ENCODE measurements at regions not wholly inside any gene's neighbourhood (a gene's known extent, or its start where the extent isn't known, plus 50 kb on each side); places are given as distances from the start of the nearest gene placed in this dataset.

GRCh38 chr2:30356776-30357175 is 90.3 kb upstream of the LCLAT1 start:
- Histone ChIP-seq H3K27ac (no peak overlapping the region), H3K4me1 (peaks cover 7 to 25% (median 14%) of the 10 kb centered on the region in 3 donors), H3K9me3 (no peaks in the 10 kb centered on the region), H3K36me3 (no peaks in the 10 kb centered on the region), H3K4me3 (no peak overlapping the region), H3K27me3 (no peaks in the 10 kb centered on the region)
- 87 to 89% methylated on average over 5 to 6 of the region's 6 CpGs for WGBS, 2 donors
- TF ChIP-seq POLR2A (IDR thresholded peaks at IDR 0.05): no peak
- TF ChIP-seq, protein P1, sequence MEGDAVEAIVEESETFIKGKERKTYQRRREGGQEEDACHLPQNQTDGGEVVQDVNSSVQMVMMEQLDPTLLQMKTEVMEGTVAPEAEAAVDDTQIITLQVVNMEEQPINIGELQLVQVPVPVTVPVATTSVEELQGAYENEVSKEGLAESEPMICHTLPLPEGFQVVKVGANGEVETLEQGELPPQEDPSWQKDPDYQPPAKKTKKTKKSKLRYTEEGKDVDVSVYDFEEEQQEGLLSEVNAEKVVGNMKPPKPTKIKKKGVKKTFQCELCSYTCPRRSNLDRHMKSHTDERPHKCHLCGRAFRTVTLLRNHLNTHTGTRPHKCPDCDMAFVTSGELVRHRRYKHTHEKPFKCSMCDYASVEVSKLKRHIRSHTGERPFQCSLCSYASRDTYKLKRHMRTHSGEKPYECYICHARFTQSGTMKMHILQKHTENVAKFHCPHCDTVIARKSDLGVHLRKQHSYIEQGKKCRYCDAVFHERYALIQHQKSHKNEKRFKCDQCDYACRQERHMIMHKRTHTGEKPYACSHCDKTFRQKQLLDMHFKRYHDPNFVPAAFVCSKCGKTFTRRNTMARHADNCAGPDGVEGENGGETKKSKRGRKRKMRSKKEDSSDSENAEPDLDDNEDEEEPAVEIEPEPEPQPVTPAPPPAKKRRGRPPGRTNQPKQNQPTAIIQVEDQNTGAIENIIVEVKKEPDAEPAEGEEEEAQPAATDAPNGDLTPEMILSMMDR (IDR thresholded peaks at IDR 0.05): no peak
- no peak for DNase-seq
- intact Hi-C loops (cut with DNase I): no loop called here

DNA sequence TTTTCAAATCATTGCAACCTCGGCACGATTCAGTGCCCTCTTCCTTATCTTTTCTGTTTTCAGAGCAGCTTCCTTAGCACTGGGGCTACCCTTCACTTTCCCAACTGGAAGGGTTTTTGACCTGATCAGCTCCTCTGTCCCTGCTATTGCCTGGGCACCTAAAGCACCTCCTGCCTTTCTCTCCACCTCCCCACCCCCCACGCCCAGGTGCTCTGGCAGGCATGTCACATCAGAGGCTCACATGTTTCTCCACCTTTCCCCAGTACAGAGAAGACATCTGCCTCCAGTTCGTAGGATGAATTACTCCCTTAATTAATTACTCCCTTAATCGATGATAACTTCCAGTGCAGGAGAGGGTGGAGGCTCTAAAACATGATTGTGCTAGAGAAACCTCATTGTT is 88.7 kb upstream of the LCLAT1 start:
- Histone ChIP-seq H3K4me3 (no peak overlapping the region), H3K27me3 (no peaks in the 10 kb centered on the region), H3K9me3 (no peaks in the 10 kb centered on the region), H3K36me3 (no peaks in the 10 kb centered on the region), H3K27ac (no peak overlapping the region), H3K4me1 (peaks cover 11 to 41% (median 25%) of the 10 kb centered on the region in 3 donors)
- WGBS, 2 donors: 65 to 86% methylated on average over 3 to 5 of the region's 5 CpGs
- TF ChIP-seq, protein P1 (IDR thresholded peaks at IDR 0.05): no peak
- no peak for TF ChIP-seq POLR2A (IDR thresholded peaks at IDR 0.05)
- DNase-seq: no peak
- intact Hi-C loops (cut with DNase I): no loop called here

DNA sequence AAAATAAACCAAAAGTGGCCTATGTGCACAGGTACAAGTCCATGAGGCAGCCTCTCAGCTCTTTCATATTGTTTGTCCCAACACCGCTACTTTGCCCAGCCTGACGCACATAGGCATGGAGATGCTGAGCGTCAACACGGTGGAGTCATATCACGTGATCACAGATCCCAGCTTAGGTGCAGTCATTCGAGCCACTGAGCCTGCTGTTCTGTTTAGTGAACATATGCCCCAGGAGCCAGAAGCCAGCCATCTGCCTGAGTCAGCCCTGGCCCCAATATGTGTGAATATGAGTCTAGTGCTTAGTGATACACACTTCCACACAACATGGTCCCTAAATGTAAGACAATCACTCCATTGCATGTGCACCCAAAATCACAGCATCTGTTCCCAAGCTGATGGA is 88.2 kb upstream of the LCLAT1 start:
- Histone ChIP-seq H3K27me3 (no peaks in the 10 kb centered on the region), H3K4me1 (peaks cover 11 to 42% (median 25%) of the 10 kb centered on the region in 3 donors), H3K9me3 (no peaks in the 10 kb centered on the region), H3K36me3 (no peaks in the 10 kb centered on the region), H3K4me3 (no peak overlapping the region), H3K27ac (peak overlapping the region in 2 of 4 donors; percentile 63 to 81)
- no peak for DNase-seq
- 89 to 90% methylated on average over 6 of the region's 6 CpGs for WGBS, 2 donors
- intact Hi-C loops (cut with DNase I): no loop called here
- TF ChIP-seq POLR2A (IDR thresholded peaks at IDR 0.05): no peak
- TF ChIP-seq, protein P1 (IDR thresholded peaks at IDR 0.05): no peak

DNA sequence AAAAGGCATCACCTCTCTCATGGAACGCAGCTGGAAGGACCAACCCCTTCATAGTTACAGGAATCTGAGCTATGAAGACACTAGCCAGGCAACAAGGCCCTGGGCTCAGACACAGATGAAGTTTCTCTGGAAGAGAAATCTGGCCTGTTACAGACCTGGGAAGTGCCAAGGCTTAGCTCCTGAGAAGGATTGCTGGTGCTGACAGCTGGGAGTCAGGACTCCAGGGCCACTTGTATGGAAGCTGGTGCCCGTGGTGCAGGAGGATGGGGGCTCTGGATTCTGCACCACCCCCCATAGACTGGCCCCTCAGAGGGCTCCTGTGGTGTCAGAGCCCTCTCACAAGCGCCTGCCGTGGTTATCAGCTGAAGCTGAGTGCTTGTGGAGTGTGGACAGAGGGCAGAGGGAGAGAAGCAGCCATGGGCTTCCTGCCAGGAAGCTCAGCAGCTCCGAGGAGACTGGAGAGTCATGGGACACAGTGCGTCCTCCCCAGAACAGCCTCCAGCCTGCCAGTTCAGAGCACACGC is 87.3 kb upstream of the LCLAT1 start:
- H3K27ac ChIP-seq: peak overlapping the region; percentile 43 to 81 (median 54)
- no peaks in the 10 kb centered on the region for H3K36me3 ChIP-seq
- DNase-seq: no peak
- H3K9me3 ChIP-seq: no peaks in the 10 kb centered on the region
- no peak overlapping the region for H3K4me3 ChIP-seq
- peaks cover 11 to 42% (median 25%) of the 10 kb centered on the region in 3 donors for H3K4me1 ChIP-seq
- intact Hi-C loops (cut with DNase I): no loop called here
- TF ChIP-seq POLR2A (IDR thresholded peaks at IDR 0.05): no peak
- TF ChIP-seq, protein P1 (IDR thresholded peaks at IDR 0.05): no peak
- H3K27me3 ChIP-seq: no peaks in the 10 kb centered on the region
- WGBS, 2 donors: 23 to 63% methylated on average over 1 to 6 of the region's 7 CpGs

GRCh38 chr2:30361751-30362394 is 85.2 kb upstream of the LCLAT1 start:
- no peaks in the 10 kb centered on the region for H3K36me3 ChIP-seq
- no peaks in the 10 kb centered on the region for H3K27me3 ChIP-seq
- WGBS, 2 donors: 33 to 60% methylated on average over 4 to 7 of the region's 11 CpGs
- H3K4me1 ChIP-seq: peaks cover 11 to 46% (median 25%) of the 10 kb centered on the region in 3 donors
- H3K4me3 ChIP-seq: no peak overlapping the region
- H3K9me3 ChIP-seq: no peaks in the 10 kb centered on the region
- no peak for DNase-seq
- no peak for TF ChIP-seq POLR2A (IDR thresholded peaks at IDR 0.05)
- TF ChIP-seq, protein P1 (IDR thresholded peaks at IDR 0.05): no peak
- peak overlapping the region in 2 of 4 donors; percentile 23 to 35 for H3K27ac ChIP-seq
- intact Hi-C loops (cut with DNase I): no loop called here
